Erythroblast (primary cell): ENCODE measurements at regions not wholly inside any gene's neighbourhood (a gene's known extent, or its start where the extent isn't known, plus 50 kb on each side); places are given as distances from the start of the nearest gene placed in this dataset.

Experiments used
- DNase-seq, 2 experiments: peaks; one replicate each; lab custom pipeline; 2025; lab: John Stamatoyannopoulos, UW
- GATA1 ChIP-seq: IDR thresholded peaks from 2 replicates; pipeline ENCODE4 v1.6.1; 2011; ENCODE audit warnings: low read depth, mild to moderate bottlenecking, control low read depth, low read length, moderate library complexity
- POLR2A ChIP-seq: IDR thresholded peaks from 2 replicates; pipeline ENCODE4 v1.6.1; 2011; ENCODE audit warnings: mild to moderate bottlenecking, low read length

GRCh38 chr3:193774916-193775285 is 181.9 kb downstream of the OPA1 start:
- TF ChIP-seq POLR2A (no peak), GATA1 (no peak)
- no peak for DNase-seq

GRCh38 chr3:193775421-193776077 is 182.5 kb downstream of the OPA1 start:
- no peak for DNase-seq
- no peak for TF ChIP-seq POLR2A
- no peak for TF ChIP-seq GATA1

GRCh38 chr3:193776626-193777358 is 183.8 kb downstream of the OPA1 start:
- TF ChIP-seq GATA1 (no peak), POLR2A (no peak)
- DNase-seq = no peak

GRCh38 chr3:193777524-193777923 is 184.5 kb downstream of the OPA1 start:
- no peak for DNase-seq
- no peak for TF ChIP-seq GATA1
- no peak for TF ChIP-seq POLR2A

- TF ChIP-seq GATA1 (no peak), POLR2A (no peak)
- DNase-seq = no peak
Observed at GRCh38 chr3:193778676-193779075, 185.7 kb downstream of the OPA1 start.

- no peak for DNase-seq
- no peak for TF ChIP-seq POLR2A
Observed at GRCh38 chr3:193779933-193780332, 186.9 kb downstream of the OPA1 start.

GRCh38 chr3:193780397-193780796 is 187.4 kb downstream of the OPA1 start:
- DNase-seq = no peak
- TF ChIP-seq GATA1 (no peak), POLR2A (no peak)

GRCh38 chr3:193780810-193781478 is 187.9 kb downstream of the OPA1 start:
- TF ChIP-seq POLR2A (no peak), GATA1 (no peak)
- peak; percentile 53 to 74 for DNase-seq

GRCh38 chr3:193782276-193782647 is 189.3 kb downstream of the OPA1 start:
- TF ChIP-seq GATA1 = no peak
- no peak for DNase-seq

GRCh38 chr3:193782747-193783146 is 189.7 kb downstream of the OPA1 start:
- DNase-seq = no peak
- no peak for TF ChIP-seq GATA1
- no peak for TF ChIP-seq POLR2A

GRCh38 chr3:193783166-193783896 is 190.3 kb downstream of the OPA1 start:
- DNase-seq = no peak
- TF ChIP-seq POLR2A (no peak), GATA1 (no peak)

GRCh38 chr3:193784822-193785221 is 191.8 kb downstream of the OPA1 start:
- TF ChIP-seq GATA1 (no peak), POLR2A (no peak)
- no peak for DNase-seq

- TF ChIP-seq POLR2A = no peak
- no peak for TF ChIP-seq GATA1
- DNase-seq = no peak
Observed at GRCh38 chr3:193787496-193787870, 194.5 kb downstream of the OPA1 start.

GRCh38 chr3:193788189-193788991 is 195.4 kb downstream of the OPA1 start:
- TF ChIP-seq POLR2A = no peak
- DNase-seq = peak; percentile 71 to 76
